Esophagus muscularis mucosa (tissue), 3 donors: ENCODE measurements at regions not wholly inside any gene's neighbourhood (a gene's known extent, or its start where the extent isn't known, plus 50 kb on each side); places are given as distances from the start of the nearest gene placed in this dataset.

Source experiments
- POLR2AphosphoS5 ChIP-seq, 2 donors: sonication (generic); formaldehyde crosslinking; IDR thresholded peaks; one replicate each; pipeline ENCODE4 v1.6.1; 2017; ENCODE audit warnings: antibody characterized with exemption in 2 of 2
- TF ChIP-seq, protein P1 (sequence below), 3 experiments: fragments of 200-600 bp in 2 of 3; fragments of 450-650 bp in 1 of 3; sonication (generic) in 2 of 3; IDR thresholded peaks; one replicate each; pipeline ENCODE4 v1.5.1; 2017 to 2019; ENCODE audit warnings: antibody characterized with exemption in 3 of 3, mild to moderate bottlenecking in 2 of 3, moderate library complexity in 1 of 3

DNA sequence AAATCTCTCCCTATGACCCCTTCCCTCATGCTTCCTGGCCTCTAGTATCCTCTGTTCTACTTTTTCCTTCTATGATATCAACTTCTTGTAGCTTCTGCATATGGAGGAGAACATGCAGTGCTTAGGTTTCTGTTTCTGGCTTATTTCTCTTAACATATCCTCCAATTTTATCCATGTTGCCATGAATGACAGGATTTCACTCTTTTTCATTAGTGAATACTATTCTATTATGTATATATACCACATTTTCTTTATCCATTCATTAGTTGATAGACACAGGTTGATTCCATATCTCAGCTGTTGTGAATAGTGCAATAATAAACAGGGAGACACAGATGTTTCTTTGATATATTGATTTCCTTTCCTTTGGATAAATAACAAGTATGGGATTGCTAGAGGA lies 123.3 kb upstream of the SESN3 start:
- TF ChIP-seq, protein P1, sequence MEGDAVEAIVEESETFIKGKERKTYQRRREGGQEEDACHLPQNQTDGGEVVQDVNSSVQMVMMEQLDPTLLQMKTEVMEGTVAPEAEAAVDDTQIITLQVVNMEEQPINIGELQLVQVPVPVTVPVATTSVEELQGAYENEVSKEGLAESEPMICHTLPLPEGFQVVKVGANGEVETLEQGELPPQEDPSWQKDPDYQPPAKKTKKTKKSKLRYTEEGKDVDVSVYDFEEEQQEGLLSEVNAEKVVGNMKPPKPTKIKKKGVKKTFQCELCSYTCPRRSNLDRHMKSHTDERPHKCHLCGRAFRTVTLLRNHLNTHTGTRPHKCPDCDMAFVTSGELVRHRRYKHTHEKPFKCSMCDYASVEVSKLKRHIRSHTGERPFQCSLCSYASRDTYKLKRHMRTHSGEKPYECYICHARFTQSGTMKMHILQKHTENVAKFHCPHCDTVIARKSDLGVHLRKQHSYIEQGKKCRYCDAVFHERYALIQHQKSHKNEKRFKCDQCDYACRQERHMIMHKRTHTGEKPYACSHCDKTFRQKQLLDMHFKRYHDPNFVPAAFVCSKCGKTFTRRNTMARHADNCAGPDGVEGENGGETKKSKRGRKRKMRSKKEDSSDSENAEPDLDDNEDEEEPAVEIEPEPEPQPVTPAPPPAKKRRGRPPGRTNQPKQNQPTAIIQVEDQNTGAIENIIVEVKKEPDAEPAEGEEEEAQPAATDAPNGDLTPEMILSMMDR (IDR thresholded peaks at IDR 0.05): no peak
- no peak for TF ChIP-seq POLR2AphosphoS5 (IDR thresholded peaks at IDR 0.05)
